ENCODE measurements at regions not wholly inside any gene's neighbourhood (a gene's known extent, or its start where the extent isn't known, plus 50 kb on each side); places are given as distances from the start of the nearest gene placed in this dataset.

- no peak for DNase-seq
- Histone ChIP-seq H3K36me3 (replicated peaks in 1 of 2; ENCODE audit: control insufficient read depth in 1 of 2, insufficient read depth in 2 of 2, low read length in 2 of 2) (no peaks in the 10 kb centered on the region), H3K9ac (ENCODE audit: insufficient read depth, low read length, poor library complexity, severe bottlenecking) (no peak overlapping the region), H3K9me3 (replicated peaks in 1 of 2; ENCODE audit: control insufficient read depth in 1 of 2, insufficient read depth in 1 of 2, low read length in 2 of 2) (no peaks in the 10 kb centered on the region), H3K79me2 (ENCODE audit: insufficient read depth, low read length) (no peaks in the 10 kb centered on the region), H3K27ac (ENCODE audit: low read depth in 1 of 2, low read length in 2 of 2) (no peak overlapping the region), H3K27me3 (ENCODE audit: control insufficient read depth in 2 of 2, insufficient read depth in 2 of 2, low read length in 2 of 2) (no peaks in the 10 kb centered on the region), H2AFZ (ENCODE audit: insufficient read depth, low read depth, low read length, poor library complexity, severe bottlenecking) (no peak overlapping the region), H4K20me1 (ENCODE audit: insufficient read depth, low read length) (no peaks in the 10 kb centered on the region), H3K4me2 (replicated peaks; ENCODE audit: extremely low read depth, low read length, poor library complexity, severe bottlenecking) (no peak overlapping the region), H3K4me1 (ENCODE audit: control insufficient read depth in 1 of 2, insufficient read depth in 2 of 2, low read length in 2 of 2) (no peaks in the 10 kb centered on the region), H3K4me3 (replicated peaks in 1 of 3; ENCODE audit: low read depth in 2 of 3, low read length in 3 of 3) (no peak overlapping the region)
- TF ChIP-seq CTCF (IDR thresholded peaks at IDR 0.05) = no peak
- H3K36me3 Mint-ChIP-seq = no peaks in the 10 kb centered on the region
- H3K27ac Mint-ChIP-seq = no peak overlapping the region
- intact Hi-C loops (cut with micrococcal nuclease) = no loop called here
- no peaks in the 10 kb centered on the region for H3K4me1 Mint-ChIP-seq
- 100% methylated on average over 1 of the region's 6 CpGs for WGBS (ENCODE audit: insufficient coverage)
- H3K4me3 Mint-ChIP-seq = no peak overlapping the region
- peaks cover 1 to 6% (median 4%) of the 10 kb centered on the region in 3 donors for H3K27me3 Mint-ChIP-seq (ENCODE audit: low read depth in 3 of 3)
- no peaks in the 10 kb centered on the region for H3K9me3 Mint-ChIP-seq
Observed at GRCh38 chr1:219805191-219805590, 123.2 kb downstream of the SLC30A10 start.

GRCh38 chr1:219801156-219801820 is 127.1 kb downstream of the SLC30A10 start:
- WGBS (ENCODE audit: insufficient coverage) = no CpG with 5 or more reads among the region's 5 CpGs
- Mint-ChIP-seq H3K9me3 (peaks cover 0 to under 1% (median 0%) of the 10 kb centered on the region in 7 donors), H3K27ac (no peak overlapping the region), H3K27me3 (ENCODE audit: low read depth in 3 of 3) (peaks cover 2 to 5% (median 3%) of the 10 kb centered on the region in 3 donors), H3K4me3 (no peak overlapping the region), H3K4me1 (no peaks in the 10 kb centered on the region), H3K36me3 (no peaks in the 10 kb centered on the region)
- Histone ChIP-seq H3K4me2 (replicated peaks; ENCODE audit: extremely low read depth, low read length, poor library complexity, severe bottlenecking) (no peak overlapping the region), H3K9me3 (replicated peaks in 1 of 2; ENCODE audit: control insufficient read depth in 1 of 2, insufficient read depth in 1 of 2, low read length in 2 of 2) (no peaks in the 10 kb centered on the region), H3K4me1 (ENCODE audit: control insufficient read depth in 1 of 2, insufficient read depth in 2 of 2, low read length in 2 of 2) (no peaks in the 10 kb centered on the region), H3K36me3 (replicated peaks in 1 of 2; ENCODE audit: control insufficient read depth in 1 of 2, insufficient read depth in 2 of 2, low read length in 2 of 2) (no peaks in the 10 kb centered on the region), H3K79me2 (ENCODE audit: insufficient read depth, low read length) (no peaks in the 10 kb centered on the region), H2AFZ (ENCODE audit: insufficient read depth, low read depth, low read length, poor library complexity, severe bottlenecking) (no peak overlapping the region), H3K4me3 (replicated peaks in 1 of 3; ENCODE audit: low read depth in 2 of 3, low read length in 3 of 3) (no peak overlapping the region), H3K9ac (ENCODE audit: insufficient read depth, low read length, poor library complexity, severe bottlenecking) (no peak overlapping the region), H4K20me1 (ENCODE audit: insufficient read depth, low read length) (no peaks in the 10 kb centered on the region), H3K27ac (ENCODE audit: low read depth in 1 of 2, low read length in 2 of 2) (no peak overlapping the region), H3K27me3 (ENCODE audit: control insufficient read depth in 2 of 2, insufficient read depth in 2 of 2, low read length in 2 of 2) (no peaks in the 10 kb centered on the region)
- intact Hi-C loops (cut with micrococcal nuclease) = no loop called here
- TF ChIP-seq CTCF (IDR thresholded peaks at IDR 0.05) = no peak
- no peak for DNase-seq
